ENCODE measurements at regions not wholly inside any gene's neighbourhood (a gene's known extent, or its start where the extent isn't known, plus 50 kb on each side); places are given as distances from the start of the nearest gene placed in this dataset.
A peak's percentile ranks its signal among the peaks of the same experiment; 100 is the strongest.

GRCh38 chr7:126303926-126304325, 948.8 kb downstream of the GRM8 start:
- H3K9me1 ChIP-seq (ENCODE audit: control insufficient read depth, extremely low read depth, insufficient read depth, low read length) = no peaks in the 10 kb centered on the region
- H3K4me1 ChIP-seq (ENCODE audit: control insufficient read depth, extremely low read depth, insufficient read depth, low read length) = peaks cover 3% of the 10 kb centered on the region
- no peak overlapping the region for H2AFZ ChIP-seq (ENCODE audit: control insufficient read depth, low read length)
- dilution Hi-C loops (cut with MboI; ENCODE audit: extremely low pct_ligation_motif_present, low sequenced_read_pairs) = no loop called here
- H3K4me2 ChIP-seq (ENCODE audit: control insufficient read depth, extremely low read depth, insufficient read depth, low read depth, low read length) = no peak overlapping the region
- no peak overlapping the region for H3K9ac ChIP-seq (ENCODE audit: control insufficient read depth, extremely low read depth, insufficient read depth, low read length)
- H3K27ac ChIP-seq (ENCODE audit: control insufficient read depth, insufficient read depth, low read length) = no peak overlapping the region
- H3K79me2 ChIP-seq (ENCODE audit: control insufficient read depth, insufficient read depth, low read length) = no peaks in the 10 kb centered on the region
- no peaks in the 10 kb centered on the region for H3K9me3 ChIP-seq (ENCODE audit: control insufficient read depth, low read depth, low read length)
- H3K4me3 ChIP-seq (ENCODE audit: control insufficient read depth in 2 of 3, extremely low read depth in 1 of 3, insufficient read depth in 2 of 3, low read depth in 1 of 3, low read length in 3 of 3) = no peak overlapping the region
- no peaks in the 10 kb centered on the region for H3K27me3 ChIP-seq (ENCODE audit: control insufficient read depth, extremely low read depth, insufficient read depth, low read length)
- H4K20me1 ChIP-seq (ENCODE audit: control insufficient read depth, extremely low read depth, insufficient read depth, low read length) = no peaks in the 10 kb centered on the region
- DNase-seq (ENCODE audit: low read depth, low spot score) (no peak), FAIRE-seq (no peak)
- TF ChIP-seq CTCF (optimal IDR thresholded peaks at IDR 0.05 in 1 of 3, IDR thresholded peaks at IDR 0.05 in 1 of 3, conservative IDR thresholded peaks at IDR 0.05 in 1 of 3; ENCODE audit: extremely low read depth in 1 of 3, insufficient read depth in 2 of 3, low read length in 3 of 3) = no peak
- TF ChIP-seq EZH2 (IDR thresholded peaks at IDR 0.05; ENCODE audit: low read length) = no peak
- no peaks in the 10 kb centered on the region for H3K36me3 ChIP-seq (ENCODE audit: control insufficient read depth in 2 of 2, extremely low read depth in 1 of 2, insufficient read depth in 2 of 2, low read length in 2 of 2)

- Histone ChIP-seq H4K20me1 (ENCODE audit: control insufficient read depth, extremely low read depth, insufficient read depth, low read length) (no peaks in the 10 kb centered on the region), H3K4me2 (ENCODE audit: control insufficient read depth, extremely low read depth, insufficient read depth, low read depth, low read length) (no peak overlapping the region), H3K4me3 (ENCODE audit: control insufficient read depth in 2 of 3, extremely low read depth in 1 of 3, insufficient read depth in 2 of 3, low read depth in 1 of 3, low read length in 3 of 3) (no peak overlapping the region), H3K4me1 (ENCODE audit: control insufficient read depth, extremely low read depth, insufficient read depth, low read length) (peaks cover 3% of the 10 kb centered on the region), H3K36me3 (ENCODE audit: control insufficient read depth in 2 of 2, extremely low read depth in 1 of 2, insufficient read depth in 2 of 2, low read length in 2 of 2) (no peaks in the 10 kb centered on the region), H3K9me3 (ENCODE audit: control insufficient read depth, low read depth, low read length) (no peaks in the 10 kb centered on the region), H2AFZ (ENCODE audit: control insufficient read depth, low read length) (no peak overlapping the region), H3K9ac (ENCODE audit: control insufficient read depth, extremely low read depth, insufficient read depth, low read length) (no peak overlapping the region), H3K9me1 (ENCODE audit: control insufficient read depth, extremely low read depth, insufficient read depth, low read length) (no peaks in the 10 kb centered on the region), H3K79me2 (ENCODE audit: control insufficient read depth, insufficient read depth, low read length) (no peaks in the 10 kb centered on the region), H3K27me3 (ENCODE audit: control insufficient read depth, extremely low read depth, insufficient read depth, low read length) (no peaks in the 10 kb centered on the region), H3K27ac (ENCODE audit: control insufficient read depth, insufficient read depth, low read length) (no peak overlapping the region)
- DNase-seq (ENCODE audit: low read depth, low spot score) = no peak
- dilution Hi-C loops (cut with MboI; ENCODE audit: extremely low pct_ligation_motif_present, low sequenced_read_pairs) = no loop called here
- FAIRE-seq = no peak
- TF ChIP-seq EZH2 (IDR thresholded peaks at IDR 0.05; ENCODE audit: low read length) (no peak), CTCF (optimal IDR thresholded peaks at IDR 0.05 in 1 of 3, IDR thresholded peaks at IDR 0.05 in 1 of 3, conservative IDR thresholded peaks at IDR 0.05 in 1 of 3; ENCODE audit: extremely low read depth in 1 of 3, insufficient read depth in 2 of 3, low read length in 3 of 3) (peak in 1 of 3 experiments; percentile 15)
Measured at GRCh38 chr7:126302639-126303038, 950.1 kb downstream of the GRM8 start.

All from keratinocyte (primary cell).